NT2/D1 (cell line): ENCODE measurements at regions not wholly inside any gene's neighbourhood (a gene's known extent, or its start where the extent isn't known, plus 50 kb on each side); places are given as distances from the start of the nearest gene placed in this dataset.

ENCODE experiments used
- DNase-seq: peaks from one replicate; pipeline ENCODE4 v3.0.0-alpha.2; 2011; ENCODE audit warnings: low read depth, low spot score
- H3K27me3 ChIP-seq: 2 replicates; pipeline ENCODE4 v1.6.0; 2011; ENCODE audit warnings: mild to moderate bottlenecking; ENCODE audit not compliant: insufficient read length, insufficient read depth
- H3K36me3 ChIP-seq: 2 replicates; pipeline ENCODE4 v1.6.1; 2011; ENCODE audit warnings: mild to moderate bottlenecking, low read length, mixed read lengths; ENCODE audit not compliant: insufficient read depth, insufficient read length
- H3K4me1 ChIP-seq: 2 replicates; pipeline ENCODE4 v1.5.1; 2011; ENCODE audit not compliant: insufficient read depth, insufficient read length
- H3K4me3 ChIP-seq: 2 replicates; pipeline ENCODE4 v1.5.1; 2011; ENCODE audit warnings: low read depth; ENCODE audit not compliant: insufficient read length
- H3K9ac ChIP-seq: 2 replicates; pipeline ENCODE4 v1.6.0; 2011; ENCODE audit warnings: low read depth; ENCODE audit not compliant: insufficient read length
- H3K9me3 ChIP-seq: 2 replicates; pipeline ENCODE4 v1.5.1; 2011; ENCODE audit warnings: mild to moderate bottlenecking, low read length; ENCODE audit not compliant: insufficient read depth
- SUZ12 ChIP-seq: IDR thresholded peaks from 2 replicates; pipeline ENCODE4 v1.6.1; 2011; ENCODE audit not compliant: insufficient read length, insufficient read depth; ENCODE audit errors: extremely low read depth
- YY1 ChIP-seq: IDR thresholded peaks from 2 replicates; pipeline ENCODE4 v1.6.1; 2011; ENCODE audit not compliant: insufficient read length, insufficient read depth
- ZNF274 ChIP-seq: IDR thresholded peaks from 2 replicates; pipeline ENCODE4 v1.6.1; 2011; ENCODE audit warnings: mild to moderate bottlenecking, low read depth, low read length

GRCh38 chr17:70609566-70609965 is 440.2 kb downstream of the KCNJ2 start:
- Histone ChIP-seq H3K4me1 (no peaks in the 10 kb centered on the region), H3K9ac (no peak overlapping the region), H3K4me3 (no peak overlapping the region), H3K36me3 (no peaks in the 10 kb centered on the region), H3K9me3 (no peaks in the 10 kb centered on the region), H3K27me3 (no peaks in the 10 kb centered on the region)
- TF ChIP-seq YY1: no peak
- no peak for TF ChIP-seq ZNF274
- no peak for TF ChIP-seq SUZ12
- no peak for DNase-seq

GRCh38 chr17:70610161-70610560 is 440.8 kb downstream of the KCNJ2 start:
- Histone ChIP-seq H3K27me3 (no peaks in the 10 kb centered on the region), H3K36me3 (no peaks in the 10 kb centered on the region), H3K9ac (no peak overlapping the region), H3K9me3 (no peaks in the 10 kb centered on the region), H3K4me3 (no peak overlapping the region), H3K4me1 (no peaks in the 10 kb centered on the region)
- TF ChIP-seq YY1: no peak
- no peak for TF ChIP-seq ZNF274
- TF ChIP-seq SUZ12: no peak
- DNase-seq: no peak

GRCh38 chr17:70613681-70614080 is 444.3 kb downstream of the KCNJ2 start:
- no peaks in the 10 kb centered on the region for H3K4me1 ChIP-seq
- no peak for TF ChIP-seq SUZ12
- TF ChIP-seq YY1: no peak
- H3K4me3 ChIP-seq: no peak overlapping the region
- no peak for DNase-seq
- no peak overlapping the region for H3K9ac ChIP-seq
- no peaks in the 10 kb centered on the region for H3K9me3 ChIP-seq
- no peaks in the 10 kb centered on the region for H3K27me3 ChIP-seq
- H3K36me3 ChIP-seq: no peaks in the 10 kb centered on the region

GRCh38 chr17:70615831-70616230 is 446.5 kb downstream of the KCNJ2 start:
- Histone ChIP-seq H3K4me3 (no peak overlapping the region), H3K9ac (no peak overlapping the region), H3K4me1 (no peaks in the 10 kb centered on the region), H3K36me3 (no peaks in the 10 kb centered on the region), H3K27me3 (no peaks in the 10 kb centered on the region), H3K9me3 (no peaks in the 10 kb centered on the region)
- no peak for DNase-seq
- TF ChIP-seq SUZ12 (no peak), YY1 (no peak), ZNF274 (no peak)

- DNase-seq: no peak
- TF ChIP-seq YY1: no peak
- no peak for TF ChIP-seq ZNF274
- TF ChIP-seq SUZ12: no peak
- no peak overlapping the region for H3K4me3 ChIP-seq
- no peaks in the 10 kb centered on the region for H3K4me1 ChIP-seq
- H3K9me3 ChIP-seq: no peaks in the 10 kb centered on the region
- no peaks in the 10 kb centered on the region for H3K27me3 ChIP-seq
- no peaks in the 10 kb centered on the region for H3K36me3 ChIP-seq
- no peak overlapping the region for H3K9ac ChIP-seq
Observed at GRCh38 chr17:70618641-70619040, 449.3 kb downstream of the KCNJ2 start.

GRCh38 chr17:70621566-70621965 is 452.2 kb downstream of the KCNJ2 start:
- TF ChIP-seq SUZ12: no peak
- TF ChIP-seq YY1: no peak
- no peak for TF ChIP-seq ZNF274
- H3K27me3 ChIP-seq: no peaks in the 10 kb centered on the region

GRCh38 chr17:70622368-70623260 is 453.3 kb downstream of the KCNJ2 start:
- Histone ChIP-seq H3K4me3 (no peak overlapping the region), H3K9ac (no peak overlapping the region), H3K9me3 (no peaks in the 10 kb centered on the region), H3K36me3 (no peaks in the 10 kb centered on the region), H3K27me3 (no peaks in the 10 kb centered on the region), H3K4me1 (no peaks in the 10 kb centered on the region)
- DNase-seq: no peak
- TF ChIP-seq SUZ12: no peak
- TF ChIP-seq ZNF274: no peak
- no peak for TF ChIP-seq YY1

More at GRCh38 chr17:70621566-70621965, 452.2 kb downstream of the KCNJ2 start:
- Histone ChIP-seq H3K9ac (no peak overlapping the region), H3K36me3 (no peaks in the 10 kb centered on the region), H3K4me3 (no peak overlapping the region), H3K9me3 (no peaks in the 10 kb centered on the region), H3K4me1 (no peaks in the 10 kb centered on the region)
- DNase-seq: no peak
